Inflammatory macrophage (primary cell): ENCODE measurements at regions not wholly inside any gene's neighbourhood (a gene's known extent, or its start where the extent isn't known, plus 50 kb on each side); places are given as distances from the start of the nearest gene placed in this dataset.
A peak's percentile ranks its signal among the peaks of the same experiment; 100 is the strongest.

ENCODE experiments used
- DNase-seq, 2 donors: peaks; one replicate each; pipeline ENCODE4 v3.0.0-alpha.2; 2020 to 2022

- no peak for DNase-seq
Measured at GRCh38 chr5:148012801-148013200, 51.0 kb upstream of the SPINK5 start.

- DNase-seq, result peak; percentile 62 to 80
Measured at GRCh38 chr5:148011398-148012137, 52.2 kb upstream of the SPINK5 start.

GRCh38 chr5:148005788-148006520 lies 57.8 kb upstream of the SPINK5 start:
- no peak for DNase-seq

- DNase-seq, result no peak
Measured at GRCh38 chr5:148003226-148003625, 60.6 kb upstream of the SPINK5 start.

GRCh38 chr5:148002451-148002850 lies 61.3 kb upstream of the SPINK5 start:
- no peak for DNase-seq

GRCh38 chr5:148000036-148000435 lies 63.7 kb upstream of the SPINK5 start:
- no peak for DNase-seq

- DNase-seq, result no peak
Measured at GRCh38 chr5:147998704-147999103, 65.1 kb upstream of the SPINK5 start.

- DNase-seq, result no peak
Measured at GRCh38 chr5:147997486-147997885, 66.3 kb upstream of the SPINK5 start.

- no peak for DNase-seq
Measured at GRCh38 chr5:147996379-147996778, 67.4 kb upstream of the SPINK5 start.

GRCh38 chr5:147995846-147996245 lies 67.9 kb upstream of the SPINK5 start:
- DNase-seq, result no peak

- no peak for DNase-seq
Measured at GRCh38 chr5:147989994-147990393, 73.8 kb upstream of the SPINK5 start.

- DNase-seq, result no peak
Measured at GRCh38 chr5:147989239-147989638, 74.5 kb upstream of the SPINK5 start.

GRCh38 chr5:147986134-147986757 lies 77.5 kb upstream of the SPINK5 start:
- DNase-seq, result no peak

- DNase-seq, result no peak
Measured at GRCh38 chr5:147985608-147986007, 78.2 kb upstream of the SPINK5 start.

GRCh38 chr5:147983742-147984141 lies 77.4 kb upstream of the C5orf46 start:
- no peak for DNase-seq

- DNase-seq, result no peak
Measured at GRCh38 chr5:147981074-147981473, 74.7 kb upstream of the C5orf46 start.

GRCh38 chr5:147979761-147980160 lies 73.4 kb upstream of the C5orf46 start:
- DNase-seq, result no peak

GRCh38 chr5:147972076-147972840 lies 65.9 kb upstream of the C5orf46 start:
- DNase-seq, result no peak

- no peak for DNase-seq
Measured at GRCh38 chr5:147971472-147971871, 65.1 kb upstream of the C5orf46 start.

GRCh38 chr5:147968855-147969254 lies 62.5 kb upstream of the C5orf46 start:
- no peak for DNase-seq

- DNase-seq, result no peak
Measured at GRCh38 chr5:147966829-147967228, 60.5 kb upstream of the C5orf46 start.

- DNase-seq, result no peak
Measured at GRCh38 chr5:147966326-147966725, 60.0 kb upstream of the C5orf46 start.

GRCh38 chr5:147965715-147966114 lies 59.4 kb upstream of the C5orf46 start:
- no peak for DNase-seq
